ENCODE measurements at regions not wholly inside any gene's neighbourhood (a gene's known extent, or its start where the extent isn't known, plus 50 kb on each side); places are given as distances from the start of the nearest gene placed in this dataset.

DNA sequence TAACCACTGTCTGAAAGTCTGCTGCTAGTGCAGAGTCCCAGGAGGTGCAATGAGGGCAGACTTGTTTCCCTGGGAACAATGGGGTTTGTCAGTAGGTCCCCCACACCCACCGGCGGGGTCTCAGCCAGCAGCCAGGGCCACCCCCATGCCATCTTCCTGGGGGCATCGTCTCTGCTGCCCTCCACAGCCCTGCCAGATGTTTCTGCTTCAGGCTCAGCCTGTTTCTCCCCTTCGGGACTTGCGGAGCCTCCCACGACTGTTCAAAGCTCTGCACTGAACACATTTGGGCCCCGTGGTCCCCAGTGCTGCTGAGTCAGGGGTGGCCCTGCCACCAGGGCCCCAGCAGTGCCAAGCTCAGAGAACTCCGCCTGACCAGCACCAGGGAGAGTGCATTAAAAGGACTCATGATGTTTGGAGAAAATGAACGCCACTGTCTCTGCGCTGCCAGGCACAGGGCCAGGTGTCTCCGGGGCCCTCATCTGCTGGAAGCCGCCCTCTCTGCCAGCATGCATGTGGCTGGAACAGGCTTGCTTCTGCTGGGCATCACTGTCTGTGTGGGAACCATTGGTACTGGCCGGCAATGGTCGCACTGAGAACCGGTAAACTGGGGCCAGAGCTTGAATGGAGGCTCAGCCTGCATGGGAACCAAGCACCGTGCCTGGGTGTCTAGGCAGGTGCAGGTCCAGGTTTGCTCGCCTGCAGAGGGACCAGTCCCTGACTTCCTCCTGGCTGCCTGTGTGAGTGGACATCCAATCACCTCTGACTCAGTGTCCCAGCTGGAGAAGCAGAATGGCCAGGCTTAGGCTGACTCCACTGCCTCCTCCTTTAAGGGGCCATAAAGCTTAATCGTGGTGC, 345.1 kb downstream of the GLRX3 start:
- no peak overlapping the region for H3K4me3 ChIP-seq (ENCODE audit: low read depth, low read length)
- in situ Hi-C loops (cut with HindIII; ENCODE audit: low sequenced_read_pairs), result no loop called here
- TF ChIP-seq, protein P1, sequence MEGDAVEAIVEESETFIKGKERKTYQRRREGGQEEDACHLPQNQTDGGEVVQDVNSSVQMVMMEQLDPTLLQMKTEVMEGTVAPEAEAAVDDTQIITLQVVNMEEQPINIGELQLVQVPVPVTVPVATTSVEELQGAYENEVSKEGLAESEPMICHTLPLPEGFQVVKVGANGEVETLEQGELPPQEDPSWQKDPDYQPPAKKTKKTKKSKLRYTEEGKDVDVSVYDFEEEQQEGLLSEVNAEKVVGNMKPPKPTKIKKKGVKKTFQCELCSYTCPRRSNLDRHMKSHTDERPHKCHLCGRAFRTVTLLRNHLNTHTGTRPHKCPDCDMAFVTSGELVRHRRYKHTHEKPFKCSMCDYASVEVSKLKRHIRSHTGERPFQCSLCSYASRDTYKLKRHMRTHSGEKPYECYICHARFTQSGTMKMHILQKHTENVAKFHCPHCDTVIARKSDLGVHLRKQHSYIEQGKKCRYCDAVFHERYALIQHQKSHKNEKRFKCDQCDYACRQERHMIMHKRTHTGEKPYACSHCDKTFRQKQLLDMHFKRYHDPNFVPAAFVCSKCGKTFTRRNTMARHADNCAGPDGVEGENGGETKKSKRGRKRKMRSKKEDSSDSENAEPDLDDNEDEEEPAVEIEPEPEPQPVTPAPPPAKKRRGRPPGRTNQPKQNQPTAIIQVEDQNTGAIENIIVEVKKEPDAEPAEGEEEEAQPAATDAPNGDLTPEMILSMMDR (IDR thresholded peaks at IDR 0.05; ENCODE audit: low read depth, low read length), result no peak
- no peak for DNase-seq (ENCODE audit: low read depth, low spot score)

DNA sequence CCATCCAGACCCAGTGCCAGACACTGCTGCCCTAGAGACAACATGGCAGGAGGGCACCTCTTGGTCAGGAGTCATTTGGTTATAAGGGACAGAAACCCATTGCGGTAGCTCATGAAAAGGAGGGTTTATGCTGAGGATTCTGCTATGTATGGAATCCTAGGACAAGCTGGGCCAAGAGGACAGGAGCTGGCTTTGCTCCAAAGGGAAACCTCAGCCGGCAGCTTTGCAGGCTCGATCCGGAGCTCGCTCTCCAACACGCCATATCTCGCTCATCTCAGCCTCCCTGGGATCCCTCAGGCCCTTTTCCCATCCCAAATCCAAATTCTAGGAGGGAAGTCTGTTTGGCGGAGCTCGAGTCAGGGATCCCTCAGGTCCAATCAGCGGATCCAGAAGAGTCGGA, 345.7 kb downstream of the GLRX3 start:
- no peak overlapping the region for H3K4me3 ChIP-seq (ENCODE audit: low read depth, low read length)
- in situ Hi-C loops (cut with HindIII; ENCODE audit: low sequenced_read_pairs), result no loop called here
- TF ChIP-seq, protein P1 (IDR thresholded peaks at IDR 0.05; ENCODE audit: low read depth, low read length), result no peak
- no peak for DNase-seq (ENCODE audit: low read depth, low spot score)

DNA sequence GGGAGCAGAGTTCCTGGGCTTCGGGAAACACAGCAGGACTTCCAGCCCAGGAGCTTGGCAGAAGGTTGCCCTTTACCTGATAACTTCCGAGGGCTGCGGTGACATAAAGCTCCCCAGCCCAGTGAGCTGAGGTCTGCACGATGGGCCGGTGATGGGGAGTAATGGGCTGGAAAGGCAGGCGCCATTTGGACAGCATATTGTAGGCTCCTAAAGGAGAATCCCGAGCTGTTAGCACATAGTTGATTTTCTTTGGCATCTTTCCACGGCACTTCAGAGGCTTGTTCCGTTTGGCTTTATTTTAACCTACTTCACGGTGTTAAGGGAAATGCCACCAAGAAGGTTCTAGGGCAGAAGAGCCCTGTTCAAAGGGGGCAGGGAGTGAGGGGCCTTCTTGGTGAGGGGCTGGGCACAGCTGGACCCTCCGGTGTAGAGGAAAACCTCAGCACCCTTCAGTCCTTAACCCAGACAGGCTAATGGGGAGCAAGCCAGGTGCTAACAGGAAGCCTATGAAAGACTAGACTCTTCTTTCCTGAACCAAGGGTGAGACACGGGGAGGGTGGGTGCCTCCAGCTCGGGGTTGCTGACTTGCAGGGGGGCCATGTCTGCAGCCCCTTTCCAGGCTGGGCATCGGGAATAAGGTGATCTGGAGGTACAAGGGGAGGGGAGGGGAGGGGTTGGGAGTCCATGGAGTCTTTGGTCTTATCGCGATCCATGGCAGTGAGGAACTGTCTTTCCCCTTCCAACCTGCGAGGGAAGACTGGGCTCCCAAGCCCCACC, 347.7 kb downstream of the GLRX3 start:
- TF ChIP-seq, protein P1 (IDR thresholded peaks at IDR 0.05; ENCODE audit: low read depth, low read length), result no peak
- in situ Hi-C loops (cut with HindIII; ENCODE audit: low sequenced_read_pairs), result no loop called here
- no peak overlapping the region for H3K4me3 ChIP-seq (ENCODE audit: low read depth, low read length)
- no peak for DNase-seq (ENCODE audit: low read depth, low spot score)

DNA sequence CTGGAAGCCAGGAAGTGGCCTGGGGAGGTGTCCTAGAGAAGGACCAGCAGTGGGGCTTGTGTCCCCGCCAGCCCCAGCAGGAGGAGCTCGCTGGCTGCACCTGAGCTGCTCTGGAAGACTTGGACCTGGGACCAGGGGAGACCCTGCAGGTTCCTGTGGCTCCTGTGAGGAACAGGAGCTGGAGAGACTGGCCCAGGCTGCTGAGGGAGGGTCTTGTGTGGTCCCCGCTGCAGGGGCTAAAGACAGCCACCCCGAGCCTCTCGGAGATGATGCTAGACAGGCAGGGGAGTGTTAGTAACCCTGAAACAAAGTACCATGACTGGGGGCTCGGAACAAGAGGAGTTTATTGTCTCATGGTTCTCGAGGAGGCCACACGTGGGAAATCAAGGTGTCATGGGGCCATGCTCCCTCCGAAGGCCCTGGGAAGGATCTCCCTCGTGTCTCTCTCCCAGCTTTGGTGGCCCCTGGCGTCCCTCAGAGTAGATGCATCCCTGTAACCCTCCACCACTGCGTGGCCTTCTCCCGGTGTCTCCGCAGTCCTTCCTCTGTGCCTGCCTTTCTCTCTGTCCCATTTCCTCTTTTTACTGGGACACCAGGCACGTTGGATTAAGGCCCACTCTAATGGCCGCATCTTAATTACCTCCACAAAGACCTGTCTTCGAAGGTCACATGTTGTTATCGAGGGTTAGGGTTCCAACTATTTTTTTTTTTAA, 348.4 kb downstream of the GLRX3 start:
- TF ChIP-seq, protein P1 (IDR thresholded peaks at IDR 0.05; ENCODE audit: low read depth, low read length), result no peak
- H3K4me3 ChIP-seq (ENCODE audit: low read depth, low read length), result no peak overlapping the region
- DNase-seq (ENCODE audit: low read depth, low spot score), result no peak
- in situ Hi-C loops (cut with HindIII; ENCODE audit: low sequenced_read_pairs), result no loop called here

DNA sequence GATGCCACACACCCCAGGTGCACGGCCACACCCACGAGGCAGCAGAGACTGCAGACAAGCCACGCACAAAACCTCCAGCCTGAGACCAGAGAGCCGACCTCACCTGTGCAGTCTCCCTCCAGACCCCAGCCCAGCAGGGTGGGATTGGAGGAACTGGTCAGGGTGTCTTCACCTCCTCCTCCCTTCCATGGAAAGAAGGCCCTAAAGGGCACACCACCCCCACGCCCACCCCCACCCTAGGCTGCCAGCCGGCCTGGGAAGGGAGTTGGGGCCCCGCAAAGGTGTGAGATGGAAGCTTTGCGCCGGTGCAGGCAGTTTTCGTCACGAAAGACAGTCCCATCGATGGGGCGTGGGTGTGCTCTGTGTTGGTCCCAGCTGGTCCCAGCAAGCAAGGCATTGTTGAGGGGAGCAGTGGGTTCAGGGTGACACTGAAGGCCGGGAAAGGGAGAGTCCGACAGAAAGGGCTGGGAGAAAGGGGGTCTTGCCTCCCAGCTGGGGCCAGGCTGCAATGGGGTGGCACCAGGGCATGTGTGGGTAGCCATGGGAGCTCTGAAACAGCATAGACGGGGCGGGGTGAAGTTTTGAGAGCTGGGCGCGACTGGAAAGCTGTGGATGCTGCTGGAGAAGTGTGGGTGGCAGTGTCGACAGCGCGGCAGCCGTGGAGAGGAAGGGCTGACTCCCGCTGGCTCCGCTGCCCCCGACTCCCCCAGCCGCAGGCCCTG, 349.2 kb downstream of the GLRX3 start:
- TF ChIP-seq, protein P1 (IDR thresholded peaks at IDR 0.05; ENCODE audit: low read depth, low read length), result no peak
- in situ Hi-C loops (cut with HindIII; ENCODE audit: low sequenced_read_pairs), result no loop called here
- H3K4me3 ChIP-seq (ENCODE audit: low read depth, low read length), result no peak overlapping the region
- no peak for DNase-seq (ENCODE audit: low read depth, low spot score)
